ENCODE measurements at regions not wholly inside any gene's neighbourhood (a gene's known extent, or its start where the extent isn't known, plus 50 kb on each side); places are given as distances from the start of the nearest gene placed in this dataset.

DNA sequence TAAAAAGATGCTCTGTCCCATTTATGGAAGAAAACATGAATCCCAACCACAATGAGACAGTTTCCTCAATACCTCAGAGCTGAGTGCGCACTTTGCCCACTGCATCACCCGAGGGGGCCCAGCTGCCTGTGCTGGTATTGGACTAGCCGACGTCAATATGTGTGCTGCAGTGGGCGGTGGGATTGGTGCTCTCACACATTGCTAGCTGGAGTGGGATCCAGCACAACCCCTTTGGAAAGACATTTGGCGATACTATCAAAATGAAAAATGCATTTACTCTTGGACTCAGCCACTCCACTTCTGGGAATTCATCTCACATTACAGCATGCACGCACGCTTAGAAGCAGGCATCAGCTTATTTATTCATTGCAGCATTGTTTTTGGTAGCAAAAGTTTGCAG, 289.2 kb upstream of the FOXF1 start:
- H3K4me1 ChIP-seq (replicated peaks; ENCODE audit: insufficient read depth) = no peaks in the 10 kb centered on the region
- intact Hi-C loops (cut with micrococcal nuclease; ENCODE audit: unreplicated experiment) = no loop called here
- peaks cover 81% of the 10 kb centered on the region for H3K27me3 ChIP-seq (ENCODE audit: insufficient read depth, low read depth)
- H3K4me2 ChIP-seq = no peak overlapping the region
- ChIA-PET CTCF (no interaction called here), POLR2A (ENCODE audit: unreplicated experiment) (no interaction called here)
- no peak for DNase-seq
- no peaks in the 10 kb centered on the region for H3K9me3 ChIP-seq (ENCODE audit: insufficient read depth, low read depth)
- H3F3A ChIP-seq (ENCODE audit: insufficient read depth, low read depth) = no peaks in the 10 kb centered on the region
- no peak overlapping the region for H3K27ac ChIP-seq
- H2AFZ ChIP-seq = no peak overlapping the region
- H3K9me2 ChIP-seq (ENCODE audit: insufficient read depth) = no peaks in the 10 kb centered on the region
- no peak overlapping the region for H3K4me3 ChIP-seq
- H3K79me2 ChIP-seq (ENCODE audit: low read depth) = no peaks in the 10 kb centered on the region
- TF ChIP-seq EZH2 (IDR thresholded peaks at IDR 0.05; ENCODE audit: low read depth) = no peak
- TF ChIP-seq, protein P1, sequence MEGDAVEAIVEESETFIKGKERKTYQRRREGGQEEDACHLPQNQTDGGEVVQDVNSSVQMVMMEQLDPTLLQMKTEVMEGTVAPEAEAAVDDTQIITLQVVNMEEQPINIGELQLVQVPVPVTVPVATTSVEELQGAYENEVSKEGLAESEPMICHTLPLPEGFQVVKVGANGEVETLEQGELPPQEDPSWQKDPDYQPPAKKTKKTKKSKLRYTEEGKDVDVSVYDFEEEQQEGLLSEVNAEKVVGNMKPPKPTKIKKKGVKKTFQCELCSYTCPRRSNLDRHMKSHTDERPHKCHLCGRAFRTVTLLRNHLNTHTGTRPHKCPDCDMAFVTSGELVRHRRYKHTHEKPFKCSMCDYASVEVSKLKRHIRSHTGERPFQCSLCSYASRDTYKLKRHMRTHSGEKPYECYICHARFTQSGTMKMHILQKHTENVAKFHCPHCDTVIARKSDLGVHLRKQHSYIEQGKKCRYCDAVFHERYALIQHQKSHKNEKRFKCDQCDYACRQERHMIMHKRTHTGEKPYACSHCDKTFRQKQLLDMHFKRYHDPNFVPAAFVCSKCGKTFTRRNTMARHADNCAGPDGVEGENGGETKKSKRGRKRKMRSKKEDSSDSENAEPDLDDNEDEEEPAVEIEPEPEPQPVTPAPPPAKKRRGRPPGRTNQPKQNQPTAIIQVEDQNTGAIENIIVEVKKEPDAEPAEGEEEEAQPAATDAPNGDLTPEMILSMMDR (conservative IDR thresholded peaks at IDR 0.05) = no peak
- no peaks in the 10 kb centered on the region for H3K36me3 ChIP-seq (ENCODE audit: low read depth)
- BruUV-seq (replicated peaks) = no TSS peak
- no peaks in the 10 kb centered on the region for H4K20me1 ChIP-seq (ENCODE audit: insufficient read depth)

- no peak overlapping the region for H3K27ac ChIP-seq
- no peak overlapping the region for H2AFZ ChIP-seq
- TF ChIP-seq, protein P1 (conservative IDR thresholded peaks at IDR 0.05) = no peak
- TF ChIP-seq EZH2 (IDR thresholded peaks at IDR 0.05; ENCODE audit: low read depth) = no peak
- H3K4me3 ChIP-seq = no peak overlapping the region
- no peaks in the 10 kb centered on the region for H3F3A ChIP-seq (ENCODE audit: insufficient read depth, low read depth)
- H3K36me3 ChIP-seq (ENCODE audit: low read depth) = no peaks in the 10 kb centered on the region
- no peaks in the 10 kb centered on the region for H3K4me1 ChIP-seq (replicated peaks; ENCODE audit: insufficient read depth)
- no peak overlapping the region for H3K4me2 ChIP-seq
- DNase-seq = no peak
- peaks cover 75% of the 10 kb centered on the region for H3K27me3 ChIP-seq (ENCODE audit: insufficient read depth, low read depth)
- ChIA-PET POLR2A (ENCODE audit: unreplicated experiment) (no interaction called here), CTCF (no interaction called here)
- no TSS peak for BruUV-seq (replicated peaks)
- no peaks in the 10 kb centered on the region for H3K9me3 ChIP-seq (ENCODE audit: insufficient read depth, low read depth)
- H3K9me2 ChIP-seq (ENCODE audit: insufficient read depth) = no peaks in the 10 kb centered on the region
- no peaks in the 10 kb centered on the region for H3K79me2 ChIP-seq (ENCODE audit: low read depth)
- intact Hi-C loops (cut with micrococcal nuclease; ENCODE audit: unreplicated experiment) = no loop called here
- H4K20me1 ChIP-seq (ENCODE audit: insufficient read depth) = no peaks in the 10 kb centered on the region
These were observed 287.8 kb upstream of the FOXF1 start for GRCh38 chr16:86222547-86222946.

- H3K9me3 ChIP-seq (ENCODE audit: insufficient read depth, low read depth) = no peaks in the 10 kb centered on the region
- TF ChIP-seq, protein P1 (conservative IDR thresholded peaks at IDR 0.05) = no peak
- no peak for TF ChIP-seq EZH2 (IDR thresholded peaks at IDR 0.05; ENCODE audit: low read depth)
- H4K20me1 ChIP-seq (ENCODE audit: insufficient read depth) = no peaks in the 10 kb centered on the region
- peaks cover 74% of the 10 kb centered on the region for H3K27me3 ChIP-seq (ENCODE audit: insufficient read depth, low read depth)
- no peak overlapping the region for H2AFZ ChIP-seq
- no peaks in the 10 kb centered on the region for H3K79me2 ChIP-seq (ENCODE audit: low read depth)
- no peak for DNase-seq
- H3K4me3 ChIP-seq = no peak overlapping the region
- ChIA-PET CTCF (no interaction called here), POLR2A (ENCODE audit: unreplicated experiment) (no interaction called here)
- H3K4me1 ChIP-seq (replicated peaks; ENCODE audit: insufficient read depth) = no peaks in the 10 kb centered on the region
- no peak overlapping the region for H3K4me2 ChIP-seq
- no peak overlapping the region for H3K27ac ChIP-seq
- no TSS peak for BruUV-seq (replicated peaks)
- intact Hi-C loops (cut with micrococcal nuclease; ENCODE audit: unreplicated experiment) = no loop called here
- no peaks in the 10 kb centered on the region for H3K9me2 ChIP-seq (ENCODE audit: insufficient read depth)
- H3K36me3 ChIP-seq (ENCODE audit: low read depth) = no peaks in the 10 kb centered on the region
- H3F3A ChIP-seq (ENCODE audit: insufficient read depth, low read depth) = no peaks in the 10 kb centered on the region
These were observed 287.3 kb upstream of the FOXF1 start for GRCh38 chr16:86222965-86223551.

All from PC-9 (cell line).